ENCODE measurements at regions not wholly inside any gene's neighbourhood (a gene's known extent, or its start where the extent isn't known, plus 50 kb on each side); places are given as distances from the start of the nearest gene placed in this dataset.

DNA sequence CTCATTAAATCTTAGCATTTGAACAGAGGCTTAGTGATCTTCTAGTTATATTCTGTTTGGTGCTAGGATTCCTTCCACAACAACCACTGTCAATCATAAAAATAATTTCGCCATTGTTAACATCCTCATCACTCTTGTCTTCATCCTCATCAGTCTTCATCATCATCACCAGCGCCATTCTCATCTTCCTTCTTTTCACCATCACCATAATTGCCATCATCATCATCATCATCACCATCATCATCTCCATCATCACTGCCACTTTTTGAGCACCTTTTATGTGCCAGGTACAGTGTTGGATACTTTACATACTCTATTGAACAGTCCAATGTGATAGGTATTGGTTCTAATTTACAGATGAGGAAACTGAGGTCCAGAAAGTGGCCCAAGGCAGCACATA is 245.7 kb downstream of the PTPRU start:
- DNase-seq (ENCODE audit: insufficient read length) (no peak), FAIRE-seq (no peak)
- no peak for TF ChIP-seq POLR2A (IDR thresholded peaks at IDR 0.05; ENCODE audit: low read depth, low read length)
- no peak for TF ChIP-seq TAF1 (IDR thresholded peaks at IDR 0.05; ENCODE audit: borderline replicate concordance, low read depth, low read length)
- TF ChIP-seq POLR2AphosphoS5 (IDR thresholded peaks at IDR 0.05; ENCODE audit: low read depth, low read length): no peak

DNA sequence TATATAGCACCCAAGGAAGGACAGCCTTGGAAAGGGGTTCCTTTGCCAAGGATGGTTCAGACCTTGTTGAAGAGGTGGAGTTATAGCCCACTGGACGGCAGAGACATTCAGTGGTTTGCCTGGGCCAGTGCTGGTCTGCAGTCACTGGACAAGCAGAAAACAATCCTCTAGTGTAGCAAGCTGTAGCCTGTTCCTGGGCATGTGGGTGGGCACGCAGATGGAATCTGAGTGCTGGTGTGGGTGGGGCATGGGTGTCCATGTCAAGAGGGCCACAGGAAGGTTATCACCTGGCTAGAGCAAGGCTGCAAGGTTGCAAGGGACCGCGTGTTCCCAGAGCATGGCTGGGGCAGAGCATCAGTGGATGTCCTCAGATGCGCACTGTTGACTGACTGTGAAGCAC is 244.7 kb downstream of the PTPRU start:
- TF ChIP-seq TAF1 (IDR thresholded peaks at IDR 0.05; ENCODE audit: borderline replicate concordance, low read depth, low read length): no peak
- no peak for TF ChIP-seq POLR2AphosphoS5 (IDR thresholded peaks at IDR 0.05; ENCODE audit: low read depth, low read length)
- no peak for TF ChIP-seq POLR2A (IDR thresholded peaks at IDR 0.05; ENCODE audit: low read depth, low read length)
- FAIRE-seq: no peak
- DNase-seq (ENCODE audit: insufficient read length): no peak

GRCh38 chr1:29478879-29479278 is 242.6 kb downstream of the PTPRU start:
- TF ChIP-seq POLR2A (IDR thresholded peaks at IDR 0.05; ENCODE audit: low read depth, low read length): no peak
- FAIRE-seq (no peak), DNase-seq (ENCODE audit: insufficient read length) (no peak)

DNA sequence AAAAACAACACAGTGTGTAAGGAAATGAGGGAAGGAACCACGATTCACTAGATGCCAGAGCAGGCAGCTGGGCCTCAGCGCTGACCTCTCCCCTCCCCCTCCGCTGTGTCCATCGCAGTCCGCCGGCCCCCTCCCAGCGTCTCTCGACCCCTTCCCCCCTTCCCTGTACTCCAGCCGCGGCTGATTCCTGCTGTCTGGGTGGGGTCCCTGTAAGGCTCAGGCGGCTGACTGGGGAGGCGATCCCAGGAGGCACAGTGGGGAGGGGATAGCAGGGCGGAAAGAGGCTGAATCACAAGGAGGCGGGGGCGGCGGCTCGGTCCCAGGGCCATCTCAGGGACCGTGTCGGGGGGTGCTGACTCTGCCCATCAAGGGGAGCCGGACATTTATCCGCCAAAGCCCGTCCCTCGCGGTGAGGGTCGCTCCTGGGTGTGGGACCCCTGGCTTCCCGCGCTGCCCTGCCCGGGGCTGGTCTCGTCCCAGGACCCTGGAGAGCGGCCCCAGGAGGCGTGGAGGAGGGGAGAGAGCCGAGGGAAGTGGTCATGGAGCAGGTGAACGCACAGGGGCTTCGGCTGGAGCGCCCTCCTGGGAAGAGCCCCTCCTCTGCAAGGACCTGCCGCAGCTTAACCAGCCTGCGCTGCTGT is 241.9 kb downstream of the PTPRU start:
- FAIRE-seq (no peak), DNase-seq (ENCODE audit: insufficient read length) (no peak)
- no peak for TF ChIP-seq POLR2A (IDR thresholded peaks at IDR 0.05; ENCODE audit: low read depth, low read length)
- TF ChIP-seq TAF1 (IDR thresholded peaks at IDR 0.05; ENCODE audit: borderline replicate concordance, low read depth, low read length): no peak
- TF ChIP-seq POLR2AphosphoS5 (IDR thresholded peaks at IDR 0.05; ENCODE audit: low read depth, low read length): no peak

GRCh38 chr1:29475326-29475725 is 239.0 kb downstream of the PTPRU start:
- DNase-seq (ENCODE audit: insufficient read length) (no peak), FAIRE-seq (no peak)
- TF ChIP-seq POLR2A (IDR thresholded peaks at IDR 0.05; ENCODE audit: low read depth, low read length) (no peak), TAF1 (IDR thresholded peaks at IDR 0.05; ENCODE audit: borderline replicate concordance, low read depth, low read length) (no peak), POLR2AphosphoS5 (IDR thresholded peaks at IDR 0.05; ENCODE audit: low read depth, low read length) (no peak)

GRCh38 chr1:29474274-29475244 is 238.2 kb downstream of the PTPRU start:
- DNase-seq (ENCODE audit: insufficient read length) (no peak), FAIRE-seq (no peak)
- no peak for TF ChIP-seq POLR2A (IDR thresholded peaks at IDR 0.05; ENCODE audit: low read depth, low read length)
- TF ChIP-seq TAF1 (IDR thresholded peaks at IDR 0.05; ENCODE audit: borderline replicate concordance, low read depth, low read length): no peak
- TF ChIP-seq POLR2AphosphoS5 (IDR thresholded peaks at IDR 0.05; ENCODE audit: low read depth, low read length): no peak

DNA sequence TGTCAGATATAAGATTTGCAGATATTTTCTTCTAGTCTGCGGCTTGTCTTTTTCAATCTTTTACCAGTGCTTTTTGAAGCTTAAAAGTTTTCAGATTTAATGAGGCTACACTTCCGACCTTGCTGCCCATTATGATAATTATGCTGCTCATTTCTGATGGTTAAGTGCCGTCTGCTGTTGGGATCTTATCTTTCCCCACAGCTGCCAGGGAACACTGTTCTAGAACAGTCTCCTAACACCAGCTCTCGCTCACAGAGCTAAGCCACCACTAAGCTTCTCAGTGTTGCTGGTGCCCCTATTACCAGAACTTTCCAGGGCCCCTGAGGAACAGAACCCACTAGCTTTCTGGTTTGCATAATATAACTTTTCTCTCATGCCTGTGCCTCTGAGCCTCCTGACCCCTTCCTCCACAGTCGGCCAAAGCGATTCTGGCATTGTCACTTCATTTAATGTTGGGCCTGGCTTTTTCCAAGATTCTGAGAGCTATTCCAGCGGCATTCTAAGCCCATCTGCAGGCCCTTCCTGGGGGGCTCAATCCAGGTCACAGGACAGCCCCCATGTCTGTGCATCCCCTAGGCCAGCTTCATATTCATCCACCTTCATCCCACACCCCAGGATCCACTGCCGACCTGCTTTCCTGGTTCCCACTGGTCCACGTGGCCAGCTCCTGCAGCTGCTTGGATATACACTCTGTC is 237.0 kb downstream of the PTPRU start:
- TF ChIP-seq POLR2A (IDR thresholded peaks at IDR 0.05; ENCODE audit: low read depth, low read length): no peak
- TF ChIP-seq POLR2AphosphoS5 (IDR thresholded peaks at IDR 0.05; ENCODE audit: low read depth, low read length): no peak
- no peak for TF ChIP-seq TAF1 (IDR thresholded peaks at IDR 0.05; ENCODE audit: borderline replicate concordance, low read depth, low read length)
- no peak for FAIRE-seq
- DNase-seq (ENCODE audit: insufficient read length): no peak

DNA sequence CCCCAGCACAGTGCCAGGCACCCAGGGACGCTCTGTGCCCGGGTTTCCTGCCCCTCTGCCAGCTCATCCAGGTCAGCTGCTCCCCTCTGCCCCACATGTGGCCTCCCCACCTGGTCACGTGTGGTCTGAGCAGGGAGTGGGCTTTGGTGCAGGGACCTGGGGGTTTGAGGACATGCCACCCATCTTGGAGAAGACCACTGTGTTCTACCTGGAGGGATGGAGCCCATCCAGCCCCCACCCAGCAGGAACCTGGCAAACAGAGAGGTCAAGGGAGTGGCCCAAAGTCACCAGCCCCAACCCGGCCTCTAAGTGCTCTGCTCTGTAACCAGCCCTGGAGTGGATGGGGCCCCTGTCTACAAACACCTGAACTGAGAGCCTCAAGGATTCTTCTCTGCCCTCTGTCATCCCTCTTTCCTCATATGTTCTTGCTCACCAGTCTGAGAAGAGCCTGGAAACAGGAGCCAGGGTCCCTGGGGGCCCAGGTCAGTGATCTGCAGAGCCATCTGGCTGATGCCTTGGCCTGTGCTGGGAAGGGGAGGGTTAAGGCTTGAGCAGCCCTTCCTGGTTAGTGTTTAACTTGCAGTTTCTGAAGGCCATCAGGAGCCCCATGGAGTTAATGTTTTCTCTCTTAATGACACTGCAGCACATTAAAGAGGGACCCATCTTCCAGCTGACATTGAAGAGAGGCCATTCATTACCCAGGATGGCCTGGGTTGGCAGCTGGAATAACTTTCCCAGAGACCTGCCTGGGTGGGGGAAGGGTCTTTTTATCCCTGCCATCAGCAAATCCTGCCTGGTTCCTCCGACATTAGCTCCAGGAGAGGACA is 235.4 kb downstream of the PTPRU start:
- no peak for DNase-seq (ENCODE audit: insufficient read length)
- FAIRE-seq: no peak
- TF ChIP-seq TAF1 (IDR thresholded peaks at IDR 0.05; ENCODE audit: borderline replicate concordance, low read depth, low read length) (no peak), POLR2A (IDR thresholded peaks at IDR 0.05; ENCODE audit: low read depth, low read length) (no peak), POLR2AphosphoS5 (IDR thresholded peaks at IDR 0.05; ENCODE audit: low read depth, low read length) (no peak)

GRCh38 chr1:29470788-29471119 is 234.4 kb downstream of the PTPRU start:
- FAIRE-seq (no peak), DNase-seq (ENCODE audit: insufficient read length) (no peak)
- no peak for TF ChIP-seq POLR2A (IDR thresholded peaks at IDR 0.05; ENCODE audit: low read depth, low read length)
- TF ChIP-seq TAF1 (IDR thresholded peaks at IDR 0.05; ENCODE audit: borderline replicate concordance, low read depth, low read length): no peak
- no peak for TF ChIP-seq POLR2AphosphoS5 (IDR thresholded peaks at IDR 0.05; ENCODE audit: low read depth, low read length)

DNA sequence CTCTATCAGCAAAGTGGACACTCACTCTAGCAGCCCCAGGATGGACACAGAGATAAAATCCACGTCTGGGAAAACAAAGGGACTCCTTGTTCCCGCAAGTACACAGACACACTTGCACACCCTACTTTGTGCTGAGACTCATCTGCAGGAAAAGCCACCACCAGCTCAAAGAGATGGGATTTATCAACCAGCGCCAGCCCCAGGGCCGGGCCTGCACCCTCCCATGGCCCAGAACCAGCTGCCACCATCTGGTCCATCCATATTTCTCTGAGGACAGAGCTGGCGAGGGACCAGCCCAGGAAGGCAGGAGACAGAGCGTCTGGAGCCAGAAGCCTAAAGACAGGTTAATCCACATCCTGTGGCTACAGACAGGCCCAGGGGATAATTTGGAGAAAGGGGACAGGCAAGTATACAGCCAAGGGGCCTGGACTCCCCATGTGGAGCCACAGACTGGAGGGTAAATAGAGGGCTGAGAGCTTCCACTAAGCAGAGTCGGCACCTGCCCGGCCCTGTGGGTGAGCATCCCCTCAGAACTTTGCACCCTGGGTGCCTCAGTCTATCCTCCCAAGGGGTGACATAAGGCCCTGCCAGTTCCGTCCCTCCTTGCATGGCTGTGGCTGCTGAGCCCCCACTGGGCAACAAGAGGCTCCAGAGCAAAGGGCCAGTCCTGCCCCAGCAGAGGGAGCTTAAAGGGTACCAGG is 233.9 kb downstream of the PTPRU start:
- DNase-seq (ENCODE audit: insufficient read length) (no peak), FAIRE-seq (no peak)
- no peak for TF ChIP-seq TAF1 (IDR thresholded peaks at IDR 0.05; ENCODE audit: borderline replicate concordance, low read depth, low read length)
- TF ChIP-seq POLR2A (IDR thresholded peaks at IDR 0.05; ENCODE audit: low read depth, low read length): no peak
- TF ChIP-seq POLR2AphosphoS5 (IDR thresholded peaks at IDR 0.05; ENCODE audit: low read depth, low read length): no peak
